BJ (cell line): ENCODE measurements at regions not wholly inside any gene's neighbourhood (a gene's known extent, or its start where the extent isn't known, plus 50 kb on each side); places are given as distances from the start of the nearest gene placed in this dataset.

ENCODE experiments used
- CTCF ChIA-PET: fragments of 350-600 bp; formaldehyde crosslinking; extraction: SDS; loops from one replicate; lab custom pipeline; 2021; ENCODE audit warnings: antibody characterized with exemption, inconsistent platforms; lab: Yijun Ruan, JAX
- POLR2A ChIA-PET: fragments of 300-600 bp; sonication (Branson Sonifier 250); formaldehyde crosslinking; extraction: SDS; loops from one replicate; lab custom pipeline; 2021; ENCODE audit warnings: antibody characterized with exemption; lab: Charles Lee
- DNase-seq: peaks from one replicate; pipeline ENCODE4 v3.0.0-alpha.2; 2011; ENCODE audit warnings: low read depth
- H3K27me3 ChIP-seq: 2 replicates; pipeline ENCODE4 v1.6.0; 2011; ENCODE audit warnings: low read length; ENCODE audit not compliant: control insufficient read depth, insufficient read depth
- H3K36me3 ChIP-seq: 2 replicates; pipeline ENCODE4 v1.5.1; 2011; ENCODE audit warnings: low read length; ENCODE audit not compliant: control insufficient read depth, insufficient read depth
- H3K4me3 ChIP-seq: 2 replicates; pipeline ENCODE4 v1.5.1; 2011; ENCODE audit warnings: low read depth, mild to moderate bottlenecking, control low read depth, low read length
- TF ChIP-seq, protein P1 (sequence below): IDR thresholded peaks from 2 replicates; pipeline ENCODE4 v1.5.1; 2011; ENCODE audit warnings: low read depth, mild to moderate bottlenecking, control low read depth, inconsistent platforms, low read length, moderate library complexity; ENCODE audit not compliant: insufficient read depth

DNA sequence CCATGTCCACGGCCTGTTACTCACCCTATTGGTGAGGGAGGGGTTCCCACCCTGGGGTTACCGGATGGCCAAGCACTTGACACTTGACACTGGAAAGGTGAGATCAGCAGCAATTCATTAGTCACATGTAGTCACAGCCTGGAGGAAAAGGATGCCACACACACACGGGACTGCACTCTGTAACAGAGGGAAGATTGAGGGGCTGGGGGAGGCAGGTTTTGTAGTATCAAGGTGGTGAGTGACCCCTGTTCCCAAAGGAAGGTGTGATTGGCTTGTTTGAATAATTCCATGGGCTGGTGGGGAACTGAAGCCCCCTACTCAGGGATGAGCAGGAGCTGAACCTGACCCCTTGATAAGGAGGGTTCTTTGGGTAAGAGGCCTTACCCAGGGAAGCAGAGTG, 96.0 kb upstream of the HELT start:
- no peak overlapping the region for H3K4me3 ChIP-seq
- TF ChIP-seq, protein P1, sequence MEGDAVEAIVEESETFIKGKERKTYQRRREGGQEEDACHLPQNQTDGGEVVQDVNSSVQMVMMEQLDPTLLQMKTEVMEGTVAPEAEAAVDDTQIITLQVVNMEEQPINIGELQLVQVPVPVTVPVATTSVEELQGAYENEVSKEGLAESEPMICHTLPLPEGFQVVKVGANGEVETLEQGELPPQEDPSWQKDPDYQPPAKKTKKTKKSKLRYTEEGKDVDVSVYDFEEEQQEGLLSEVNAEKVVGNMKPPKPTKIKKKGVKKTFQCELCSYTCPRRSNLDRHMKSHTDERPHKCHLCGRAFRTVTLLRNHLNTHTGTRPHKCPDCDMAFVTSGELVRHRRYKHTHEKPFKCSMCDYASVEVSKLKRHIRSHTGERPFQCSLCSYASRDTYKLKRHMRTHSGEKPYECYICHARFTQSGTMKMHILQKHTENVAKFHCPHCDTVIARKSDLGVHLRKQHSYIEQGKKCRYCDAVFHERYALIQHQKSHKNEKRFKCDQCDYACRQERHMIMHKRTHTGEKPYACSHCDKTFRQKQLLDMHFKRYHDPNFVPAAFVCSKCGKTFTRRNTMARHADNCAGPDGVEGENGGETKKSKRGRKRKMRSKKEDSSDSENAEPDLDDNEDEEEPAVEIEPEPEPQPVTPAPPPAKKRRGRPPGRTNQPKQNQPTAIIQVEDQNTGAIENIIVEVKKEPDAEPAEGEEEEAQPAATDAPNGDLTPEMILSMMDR = no peak
- no peaks in the 10 kb centered on the region for H3K36me3 ChIP-seq
- CTCF ChIA-PET = no interaction called here
- POLR2A ChIA-PET = no interaction called here
- DNase-seq = no peak
- H3K27me3 ChIP-seq = no peaks in the 10 kb centered on the region

DNA sequence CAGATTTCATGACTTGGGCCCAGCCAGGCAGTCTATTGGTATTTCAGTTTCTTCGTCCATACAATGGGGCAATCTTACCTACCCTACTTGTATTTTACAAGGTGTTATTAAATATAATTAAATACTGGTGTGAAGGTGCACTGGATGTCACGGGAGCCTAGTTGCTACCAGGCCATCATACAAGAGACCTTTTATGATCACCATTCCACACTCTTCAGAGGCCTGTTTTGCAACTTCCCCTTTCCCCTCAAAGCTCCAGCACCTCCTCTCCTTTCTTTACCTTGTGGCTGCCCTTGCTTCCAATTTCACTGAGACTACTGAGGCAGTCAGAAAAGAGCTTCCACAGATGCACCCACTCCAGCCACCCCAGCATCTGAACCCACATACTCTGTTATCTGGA, 93.8 kb upstream of the HELT start:
- Histone ChIP-seq H3K36me3 (no peaks in the 10 kb centered on the region), H3K27me3 (no peaks in the 10 kb centered on the region), H3K4me3 (no peak overlapping the region)
- ChIA-PET POLR2A (no interaction called here), CTCF (no interaction called here)
- TF ChIP-seq, protein P1 = no peak
- DNase-seq = no peak

DNA sequence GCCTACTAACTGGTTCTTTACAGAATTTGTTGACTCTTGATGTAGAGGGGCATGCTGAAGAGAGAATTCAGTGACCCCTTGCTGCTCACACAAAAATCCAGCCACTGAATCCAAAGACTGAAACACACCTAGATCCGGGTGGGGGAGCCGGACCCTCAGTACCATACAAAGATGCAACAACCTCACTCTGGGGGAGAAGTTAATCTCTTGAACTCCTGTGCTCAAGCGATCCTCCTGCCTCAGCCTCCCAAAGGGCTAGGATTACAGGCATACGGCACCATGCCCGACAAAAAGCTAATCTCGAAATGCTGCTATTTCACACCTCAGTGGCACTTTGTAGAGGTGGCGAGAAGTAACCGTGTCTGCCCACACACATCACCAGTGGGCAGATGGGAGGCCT, 88.8 kb upstream of the HELT start:
- ChIA-PET CTCF (no interaction called here), POLR2A (no interaction called here)
- no peaks in the 10 kb centered on the region for H3K36me3 ChIP-seq
- H3K27me3 ChIP-seq = no peaks in the 10 kb centered on the region
- TF ChIP-seq, protein P1 = no peak
- no peak for DNase-seq
- H3K4me3 ChIP-seq = no peak overlapping the region

DNA sequence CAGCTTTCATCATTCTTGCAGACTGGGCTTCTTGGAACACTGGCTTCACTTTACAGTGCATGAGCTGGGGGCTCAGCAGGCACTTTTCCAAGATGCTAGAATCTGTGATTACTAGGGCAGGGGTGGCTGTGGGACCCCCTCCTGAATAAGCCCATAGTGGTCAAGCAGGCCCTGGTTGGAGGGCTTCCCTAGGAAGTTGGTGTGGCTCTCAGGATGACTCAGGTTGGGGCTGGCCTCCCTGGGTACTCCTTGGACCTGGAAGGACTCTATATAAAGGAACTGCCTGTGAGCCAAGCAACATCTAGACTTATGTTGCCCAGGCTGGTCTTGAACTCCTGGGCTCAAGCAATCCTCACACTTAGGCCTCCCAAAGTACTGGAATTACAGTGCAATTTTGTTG, 88.3 kb upstream of the HELT start:
- Histone ChIP-seq H3K27me3 (no peaks in the 10 kb centered on the region), H3K36me3 (no peaks in the 10 kb centered on the region), H3K4me3 (no peak overlapping the region)
- CTCF ChIA-PET = no interaction called here
- POLR2A ChIA-PET = no interaction called here
- TF ChIP-seq, protein P1 = no peak
- no peak for DNase-seq

DNA sequence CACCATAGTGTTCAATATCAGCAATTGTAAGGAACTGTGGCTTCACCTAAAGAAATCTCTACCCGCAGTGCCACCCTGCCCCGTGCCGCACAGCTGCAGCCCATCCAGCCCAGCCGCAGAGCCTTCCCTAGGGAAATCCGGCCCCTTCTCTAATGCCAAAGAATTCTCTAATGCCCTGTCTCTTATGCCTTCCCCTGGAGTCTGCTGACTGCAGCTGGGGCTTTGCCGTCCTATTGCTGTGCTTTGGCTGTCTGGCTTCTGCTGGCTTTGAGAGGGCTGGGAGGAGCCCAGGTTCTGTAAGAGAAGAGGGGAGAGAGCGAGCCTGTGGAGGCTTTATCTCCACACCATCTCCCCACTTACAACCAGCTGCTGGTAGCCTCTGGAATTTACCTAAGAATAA, 85.9 kb upstream of the HELT start:
- H3K36me3 ChIP-seq = no peaks in the 10 kb centered on the region
- CTCF ChIA-PET = no interaction called here
- H3K27me3 ChIP-seq = no peaks in the 10 kb centered on the region
- H3K4me3 ChIP-seq = no peak overlapping the region
- TF ChIP-seq, protein P1 = no peak
- POLR2A ChIA-PET = no interaction called here
- DNase-seq = no peak
